Dedifferentiated amniotic fluid mesenchymal stem cell (primary cell): ENCODE measurements at regions not wholly inside any gene's neighbourhood (a gene's known extent, or its start where the extent isn't known, plus 50 kb on each side); places are given as distances from the start of the nearest gene placed in this dataset.

Experiments
- DNase-seq: peaks from one replicate; pipeline ENCODE4 v3.0.0-alpha.2; 2016; ENCODE audit errors: extremely low spot score

DNA sequence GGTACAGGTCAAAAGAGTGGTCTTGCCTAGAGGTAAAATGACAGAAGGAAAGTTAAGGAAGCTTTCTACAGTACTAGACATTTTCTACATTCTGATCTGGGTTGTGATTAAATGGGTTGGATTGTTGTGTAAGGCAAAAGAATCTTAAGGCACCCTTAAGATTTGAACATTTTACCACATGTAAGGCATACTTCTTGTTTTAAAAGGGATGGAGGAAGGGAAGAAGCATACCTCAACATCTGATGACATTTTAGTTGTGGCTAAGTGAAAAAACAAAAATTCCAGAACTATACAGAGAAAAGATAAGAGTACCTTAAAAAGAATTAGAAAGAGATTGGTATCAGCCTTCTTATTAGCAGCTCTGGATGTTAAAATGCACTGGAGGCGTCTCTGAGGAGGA is 356.0 kb upstream of the CADM1 start:
- DNase-seq = no peak

DNA sequence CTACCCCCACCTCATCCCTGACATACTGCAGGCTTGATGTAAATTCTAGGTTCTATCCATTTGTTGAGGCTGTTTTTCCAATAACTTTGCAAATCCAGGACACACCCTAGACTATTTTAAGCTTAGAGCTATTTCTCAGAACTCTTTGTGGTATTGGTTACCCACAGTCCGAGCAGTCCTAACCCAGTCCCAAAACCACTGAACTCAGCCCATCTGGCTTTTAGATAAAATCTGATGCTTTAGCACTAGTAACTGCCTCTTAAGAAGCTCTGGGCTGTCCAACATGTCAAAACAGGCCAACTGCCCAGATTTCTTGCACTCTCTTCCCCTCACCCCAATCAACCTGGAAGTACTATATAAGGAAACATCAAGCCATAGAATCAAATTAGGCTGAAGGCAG is 344.4 kb upstream of the CADM1 start:
- no peak for DNase-seq

DNA sequence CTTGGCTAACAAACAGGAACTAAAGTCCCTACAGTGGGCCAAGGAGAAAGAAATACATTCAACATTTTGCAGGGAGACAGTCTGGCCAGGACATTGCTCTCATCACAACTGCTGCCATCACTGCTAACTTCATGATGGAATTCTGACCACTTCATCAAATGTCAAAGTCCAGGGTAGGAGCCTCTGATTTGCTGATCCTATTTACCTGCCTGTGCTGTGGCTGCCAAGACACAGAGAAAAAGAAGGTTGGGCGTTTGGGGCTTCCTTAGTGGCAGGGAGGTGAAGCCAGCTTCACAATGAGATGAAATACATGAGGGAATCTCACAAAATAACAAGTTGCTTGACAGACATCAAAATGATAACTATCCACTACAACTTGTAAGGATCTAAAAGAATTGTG is 343.9 kb upstream of the CADM1 start:
- DNase-seq = no peak

DNA sequence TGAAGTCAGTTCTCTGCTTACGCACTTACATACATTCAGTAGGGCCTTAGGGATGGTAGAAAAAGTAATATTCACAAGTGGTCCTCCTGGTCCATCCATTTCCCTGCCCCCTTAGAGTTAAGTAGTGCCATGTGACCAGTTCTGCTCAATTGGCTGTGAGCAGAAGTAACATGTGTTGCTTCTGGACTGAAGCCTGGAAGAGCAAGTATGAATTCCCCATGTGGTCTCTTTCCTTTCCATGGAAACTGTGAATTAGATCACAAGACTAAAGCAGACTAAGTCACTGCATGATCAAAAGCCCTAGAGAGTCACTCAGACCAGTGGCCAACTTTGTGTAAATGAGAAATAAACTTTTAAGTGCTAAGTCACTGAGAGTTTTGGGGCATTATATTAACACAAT is 341.7 kb upstream of the CADM1 start:
- no peak for DNase-seq

GRCh38 chr11:115843685-115844084 is 339.5 kb upstream of the CADM1 start:
- DNase-seq = no peak

DNA sequence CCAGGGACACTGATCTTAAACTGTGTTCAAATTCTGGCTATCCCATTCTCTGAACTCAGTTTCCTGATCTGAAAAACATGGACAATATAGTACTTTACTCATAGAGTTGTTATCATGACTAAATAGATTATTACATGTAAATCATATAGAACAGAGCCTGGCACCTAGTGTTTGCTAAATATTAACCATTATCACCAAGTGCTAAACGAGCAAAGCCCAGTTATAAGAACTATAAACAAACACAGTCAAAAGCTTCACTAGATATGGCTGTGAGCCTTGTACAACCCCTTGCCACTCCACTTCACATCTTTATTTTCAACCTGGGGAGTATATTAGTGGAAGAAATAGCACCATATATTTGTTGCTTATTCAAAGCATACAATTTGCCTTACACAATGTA is 338.9 kb upstream of the CADM1 start:
- DNase-seq = no peak

- DNase-seq = no peak
Measured at GRCh38 chr11:115820026-115820425, 315.8 kb upstream of the CADM1 start.

DNA sequence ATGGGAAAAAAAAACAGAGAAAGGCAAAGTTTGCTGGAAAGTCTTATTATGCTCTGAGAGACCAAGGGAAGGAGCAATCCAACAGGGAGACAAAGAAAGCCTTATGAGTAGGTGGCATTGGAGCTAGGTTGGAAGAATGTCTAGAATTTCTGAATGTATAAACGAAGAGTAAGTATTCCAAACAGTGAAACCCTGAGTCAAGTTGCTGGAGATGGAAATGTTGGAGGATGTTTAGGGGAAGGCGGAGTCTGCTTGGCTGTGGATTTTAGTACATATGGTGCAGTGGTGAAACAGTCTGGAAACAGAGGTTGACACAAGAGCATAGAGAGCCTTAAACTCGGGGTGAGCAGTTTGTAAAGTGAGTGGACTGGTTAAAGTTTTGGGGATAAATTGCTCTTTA is 314.8 kb upstream of the CADM1 start:
- no peak for DNase-seq

- DNase-seq = no peak
Measured at GRCh38 chr11:115817844-115818468, 313.7 kb upstream of the CADM1 start.

DNA sequence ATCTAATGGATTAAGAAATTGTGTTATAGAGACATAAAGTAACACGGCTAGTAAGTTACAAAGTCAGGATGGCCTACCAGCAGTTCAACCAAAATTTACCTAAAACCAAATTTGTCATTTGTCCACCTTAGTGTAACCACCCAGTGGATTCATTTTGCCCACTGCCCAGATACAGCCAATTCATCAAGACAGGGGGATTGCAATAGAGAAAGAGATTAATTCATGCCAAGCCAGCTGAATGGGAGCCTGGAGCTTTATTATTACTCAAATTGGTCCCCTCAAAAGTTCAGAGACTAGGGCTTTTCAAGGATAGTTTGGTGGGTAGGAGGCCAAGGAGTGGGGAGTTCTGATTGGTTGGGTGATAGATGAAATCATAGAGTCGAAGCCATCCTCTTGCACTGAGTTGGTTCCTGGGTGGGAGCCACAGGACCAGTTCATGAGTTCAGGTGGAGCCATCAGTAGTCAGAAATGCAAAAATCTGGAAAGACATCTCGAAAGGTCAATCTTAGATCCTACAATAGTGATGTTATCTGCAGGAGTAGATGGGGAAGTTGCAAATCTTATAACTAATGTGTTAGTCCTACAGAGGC is 304.2 kb upstream of the CADM1 start:
- no peak for DNase-seq

DNA sequence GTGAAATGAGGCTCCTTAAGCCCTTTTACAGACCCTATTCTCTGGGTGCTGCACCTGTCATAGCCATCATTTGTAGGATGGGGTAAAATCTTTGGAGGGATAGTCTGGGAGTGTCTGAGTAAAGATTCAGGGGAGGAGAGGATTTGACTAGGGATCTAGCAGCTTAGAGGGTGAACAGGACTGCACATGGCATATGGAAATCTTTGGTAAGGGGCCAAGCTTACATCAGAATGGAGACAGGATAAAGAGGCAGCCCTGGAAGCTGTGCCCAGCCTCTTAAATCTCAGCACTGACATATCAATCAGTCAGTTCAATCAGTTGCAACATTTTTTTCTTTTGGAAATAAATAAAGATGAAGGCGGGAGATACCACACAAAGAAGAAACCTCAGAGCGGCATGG is 301.8 kb upstream of the CADM1 start:
- no peak for DNase-seq

GRCh38 chr11:115803073-115803740 is 299.0 kb upstream of the CADM1 start:
- DNase-seq = no peak

DNA sequence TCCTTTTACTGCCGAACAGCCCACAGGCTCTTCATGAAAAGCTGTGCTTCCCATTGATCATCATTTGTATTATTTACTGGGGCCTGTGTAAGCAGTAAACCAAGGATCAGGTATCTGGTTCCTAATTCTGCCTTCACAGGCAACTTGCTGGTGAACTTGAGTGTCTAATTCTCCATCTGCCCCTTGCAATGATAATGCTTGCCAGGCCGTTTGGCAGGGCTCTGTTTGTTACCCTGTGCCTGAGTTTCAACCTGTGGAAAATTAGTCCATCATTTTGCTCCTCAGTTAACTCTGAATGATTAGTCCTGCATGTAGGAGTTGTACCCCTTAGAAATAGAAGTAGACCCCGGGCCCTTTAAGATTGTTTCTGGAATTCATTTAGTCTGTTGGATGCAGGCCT is 298.4 kb upstream of the CADM1 start:
- no peak for DNase-seq

GRCh38 chr11:115792903-115793302 is 288.7 kb upstream of the CADM1 start:
- DNase-seq = no peak

GRCh38 chr11:115787302-115787701 is 283.1 kb upstream of the CADM1 start:
- no peak for DNase-seq

DNA sequence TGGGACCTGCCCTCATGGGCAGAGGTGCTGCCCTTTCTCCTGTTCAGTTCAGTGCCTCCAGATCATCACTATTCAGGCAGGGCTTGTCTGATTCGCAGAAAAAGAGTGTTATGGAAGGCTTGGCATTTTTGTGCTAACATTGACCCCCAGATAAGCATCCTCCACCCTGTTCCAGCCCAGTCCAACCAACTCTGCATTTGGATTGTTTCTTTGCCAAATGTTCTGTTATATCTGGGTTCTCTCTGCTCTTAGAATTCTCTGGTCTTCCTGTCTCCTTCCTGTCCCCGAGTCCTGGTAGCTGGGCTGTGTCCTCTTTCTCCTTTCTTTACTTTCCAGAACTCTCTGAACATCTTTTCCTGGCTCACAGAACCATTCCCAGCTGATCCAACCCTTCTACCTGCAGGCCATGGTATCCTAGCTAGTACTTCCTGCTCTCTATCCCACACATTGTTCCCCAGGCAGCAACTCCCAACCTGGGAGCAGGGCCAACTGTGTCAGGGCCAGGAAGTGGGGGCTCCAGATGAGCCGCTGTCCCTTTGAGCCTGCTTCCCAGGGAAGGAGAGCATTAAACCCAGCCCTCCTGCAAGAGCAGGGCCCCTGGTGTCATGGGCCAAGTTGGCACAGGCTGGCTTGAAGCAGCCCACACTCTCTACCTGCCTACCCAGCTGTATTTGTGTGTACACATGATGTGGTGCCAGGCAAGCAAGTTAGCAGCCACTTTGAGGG is 280.7 kb upstream of the CADM1 start:
- DNase-seq = no peak

DNA sequence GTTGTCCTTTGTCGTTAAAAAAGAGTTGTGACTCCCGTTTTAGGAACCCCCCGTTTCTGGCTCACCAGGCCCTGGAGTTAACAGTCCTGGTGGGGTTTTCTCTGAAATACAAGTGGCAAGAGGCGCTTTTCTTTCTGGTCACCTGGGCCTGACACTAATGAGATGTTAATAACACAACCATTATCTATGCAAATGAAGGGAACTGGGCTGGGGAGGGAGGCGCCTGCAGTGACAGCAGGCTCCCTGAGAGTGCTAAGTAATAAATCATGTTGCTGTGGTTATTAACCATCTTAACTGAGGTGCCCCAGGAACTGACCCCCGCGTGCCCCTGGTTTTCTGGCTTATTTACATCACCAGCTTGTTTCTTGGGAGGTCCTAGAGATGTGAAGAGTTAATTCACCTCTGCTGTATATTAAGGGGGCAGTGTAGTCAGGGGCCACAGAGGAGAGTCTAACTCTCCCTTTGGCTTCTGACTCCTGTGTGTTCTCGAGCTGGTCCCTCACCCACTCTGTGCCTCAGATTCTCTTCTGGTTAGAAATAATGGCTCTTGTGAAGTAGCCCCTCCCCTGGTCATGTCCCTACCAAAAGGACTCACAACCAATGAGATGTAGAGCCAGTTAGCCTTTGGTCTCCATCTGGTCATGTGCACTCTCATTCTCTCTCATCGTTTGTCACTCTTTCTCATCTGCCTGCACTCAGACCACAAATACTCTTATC is 276.6 kb upstream of the CADM1 start:
- no peak for DNase-seq

DNA sequence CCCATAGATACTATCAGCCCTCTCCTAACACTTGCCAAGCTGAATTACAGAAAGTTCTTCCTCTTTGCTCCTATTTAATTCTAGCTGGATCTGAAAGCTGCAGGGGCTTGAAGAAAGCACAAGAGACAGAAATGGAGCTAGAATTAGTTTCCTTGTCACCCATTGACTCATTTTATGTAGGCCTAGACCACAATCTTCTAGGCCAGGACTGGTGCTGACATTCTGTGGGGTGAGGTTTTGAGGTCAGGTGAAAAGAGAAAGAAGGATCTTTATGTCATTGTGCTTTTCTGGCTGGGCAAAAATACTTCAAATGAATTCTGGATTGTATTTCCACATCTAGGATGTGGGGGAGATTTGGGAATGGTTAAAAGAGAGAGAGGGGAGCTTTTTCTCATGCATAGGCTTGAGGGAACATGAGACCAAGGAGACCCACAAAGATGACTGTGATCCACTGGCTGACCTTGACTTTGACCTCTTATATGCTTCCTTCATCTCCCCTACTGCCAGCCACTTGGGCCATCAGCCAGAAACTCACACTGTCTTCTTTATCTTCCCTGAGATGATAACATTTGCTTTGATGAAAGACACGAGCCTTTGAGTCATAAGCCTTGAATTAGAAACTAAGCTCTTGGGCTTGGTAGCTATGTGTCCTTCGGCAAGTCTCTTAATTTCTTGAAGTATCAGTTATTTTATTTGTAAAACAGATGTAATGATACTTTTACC is 274.9 kb upstream of the CADM1 start:
- no peak for DNase-seq

GRCh38 chr11:115776916-115777315 is 272.7 kb upstream of the CADM1 start:
- DNase-seq = no peak

GRCh38 chr11:115775846-115776245 is 271.6 kb upstream of the CADM1 start:
- DNase-seq = no peak

- DNase-seq = no peak
Measured at GRCh38 chr11:115774756-115775155, 270.5 kb upstream of the CADM1 start.

DNA sequence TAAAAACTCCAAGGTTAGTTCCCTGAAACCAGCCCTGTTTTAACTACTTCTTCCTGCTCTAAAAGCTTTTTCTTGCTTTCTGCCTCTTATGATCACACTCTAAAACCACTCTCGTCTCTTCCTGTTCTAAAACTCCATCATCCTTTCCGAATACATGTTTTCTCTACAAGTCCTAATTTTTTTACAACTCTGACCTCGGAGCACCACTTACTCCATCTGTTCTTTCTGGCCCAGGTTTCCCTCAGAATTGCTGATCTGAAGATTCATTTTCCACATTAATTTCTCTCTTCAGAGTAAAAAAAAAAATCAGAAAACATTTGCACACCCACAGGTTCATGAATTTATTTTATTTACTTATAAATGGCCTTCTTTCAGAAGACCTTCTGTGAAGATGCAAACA is 265.7 kb upstream of the CADM1 start:
- no peak for DNase-seq
